ENCODE measurements at regions not wholly inside any gene's neighbourhood (a gene's known extent, or its start where the extent isn't known, plus 50 kb on each side); places are given as distances from the start of the nearest gene placed in this dataset.

DNA sequence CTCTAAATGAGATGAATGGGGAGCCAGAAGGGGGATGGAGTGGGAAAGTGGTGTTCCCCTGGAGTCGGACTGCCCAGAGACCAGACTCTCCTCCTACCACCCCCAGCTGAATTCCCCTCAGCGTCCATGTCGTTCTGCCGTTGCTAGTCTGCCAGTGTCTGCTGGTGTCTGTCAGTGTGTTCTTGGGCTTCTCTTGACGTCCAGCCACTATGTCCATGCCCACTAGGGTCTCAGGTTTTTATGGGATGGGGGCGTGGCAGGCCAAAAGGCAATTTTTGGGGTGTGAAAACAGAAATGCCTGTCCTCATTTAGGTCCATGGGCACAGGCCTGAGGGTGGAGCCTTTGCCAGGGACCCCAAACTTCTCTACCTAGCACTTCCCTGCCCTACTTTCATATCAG is 589.6 kb downstream of the IGSF11 start:
- TF ChIP-seq, protein P1, sequence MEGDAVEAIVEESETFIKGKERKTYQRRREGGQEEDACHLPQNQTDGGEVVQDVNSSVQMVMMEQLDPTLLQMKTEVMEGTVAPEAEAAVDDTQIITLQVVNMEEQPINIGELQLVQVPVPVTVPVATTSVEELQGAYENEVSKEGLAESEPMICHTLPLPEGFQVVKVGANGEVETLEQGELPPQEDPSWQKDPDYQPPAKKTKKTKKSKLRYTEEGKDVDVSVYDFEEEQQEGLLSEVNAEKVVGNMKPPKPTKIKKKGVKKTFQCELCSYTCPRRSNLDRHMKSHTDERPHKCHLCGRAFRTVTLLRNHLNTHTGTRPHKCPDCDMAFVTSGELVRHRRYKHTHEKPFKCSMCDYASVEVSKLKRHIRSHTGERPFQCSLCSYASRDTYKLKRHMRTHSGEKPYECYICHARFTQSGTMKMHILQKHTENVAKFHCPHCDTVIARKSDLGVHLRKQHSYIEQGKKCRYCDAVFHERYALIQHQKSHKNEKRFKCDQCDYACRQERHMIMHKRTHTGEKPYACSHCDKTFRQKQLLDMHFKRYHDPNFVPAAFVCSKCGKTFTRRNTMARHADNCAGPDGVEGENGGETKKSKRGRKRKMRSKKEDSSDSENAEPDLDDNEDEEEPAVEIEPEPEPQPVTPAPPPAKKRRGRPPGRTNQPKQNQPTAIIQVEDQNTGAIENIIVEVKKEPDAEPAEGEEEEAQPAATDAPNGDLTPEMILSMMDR (IDR thresholded peaks at IDR 0.05) = no peak
- no peak for TF ChIP-seq POLR2A (IDR thresholded peaks at IDR 0.05)

Data from Peyer's patch (tissue), 4 donors.